HepG2 (cell line): ENCODE measurements at regions not wholly inside any gene's neighbourhood (a gene's known extent, or its start where the extent isn't known, plus 50 kb on each side); places are given as distances from the start of the nearest gene placed in this dataset.

Experiments used
- ATAC-seq: fragments of 200-7000 bp; cut with Tn5 transposase; 3 replicates; pipeline ENCODE4 v1.9.1; 2020; ENCODE audit warnings: mild to moderate bottlenecking, moderate library complexity
- BruUV-seq: library from RNA; stranded (reverse); fragments of 400-500 nt; replicated peaks from 2 replicates; lab custom pipeline; 2021; lab: Mats Ljungman, UMichigan
- CTCF ChIA-PET: fragments of 300-600 bp; formaldehyde crosslinking; extraction: SDS; loops from one replicate; lab custom pipeline; 2021; ENCODE audit warnings: low total read pairs, inconsistent platforms, low intra/inter-chr PET ratio; lab: Yijun Ruan, JAX
- POLR2A ChIA-PET: fragments of 350-600 bp; sonication (Branson Sonifier 250); formaldehyde crosslinking; loops from one replicate; lab custom pipeline; 2020; ENCODE audit warnings: antibody characterized with exemption, inconsistent platforms; lab: Yijun Ruan, JAX
- DNase-seq: peaks from one replicate; pipeline ENCODE4 v3.0.0-alpha.2; 2015; ENCODE audit warnings: low spot score
- FAIRE-seq: peaks from 3 replicates; lab custom pipeline; 2011; peaks lifted over from hg19 to GRCh38; lab: Jason Lieb, UNC
- H2AFZ ChIP-seq: one replicate; pipeline ENCODE4 v1.6.1; 2011; ENCODE audit warnings: low read length, inconsistent platforms
- H3K27ac ChIP-seq: fragments of 300-600 bp; 3 replicates; pipeline ENCODE4 v1.8.0; 2011; ENCODE audit warnings: mixed run types, mild to moderate bottlenecking, mixed read lengths, low read length, inconsistent platforms; ENCODE audit not compliant: insufficient read depth; ENCODE audit errors: extremely low read length
- H3K27me3 ChIP-seq, 2 experiments: fragments of 200-600 bp in 1 of 2; 2 replicates in 1 of 2; 3 replicates in 1 of 2; pipeline versions ENCODE4 v1.6.0 to v1.8.0; 2011; ENCODE audit warnings: low read length in 2 of 2, mild to moderate bottlenecking in 2 of 2, moderate library complexity in 2 of 2, inconsistent platforms in 1 of 2; ENCODE audit not compliant: insufficient read depth in 2 of 2, control insufficient read depth in 1 of 2
- H3K36me3 ChIP-seq, 2 experiments: fragments of 200-600 bp in 1 of 2; replicated peaks in 1 of 2; 2 replicates in 1 of 2; 3 replicates in 1 of 2; pipeline versions ENCODE4 v1.5.1 to v1.8.0; 2011; ENCODE audit warnings: low read length in 2 of 2, inconsistent platforms in 1 of 2; ENCODE audit not compliant: insufficient read depth in 2 of 2, control insufficient read depth in 1 of 2
- H3K4me1 ChIP-seq: 2 replicates; pipeline ENCODE4 v1.5.1; 2012; ENCODE audit warnings: low read length, inconsistent platforms; ENCODE audit not compliant: insufficient read depth
- H3K4me2 ChIP-seq: 2 replicates; pipeline ENCODE4 v1.6.0; 2011; ENCODE audit warnings: low read depth, low read length, inconsistent platforms
- H3K4me3 ChIP-seq, 3 experiments: fragments of 200-600 bp in 1 of 3; sonication (generic), shearing (Covaris generic) in 1 of 3; replicated peaks in 1 of 3; 2 replicates each; pipeline ENCODE4 v1.5.1; 2011 to 2016; ENCODE audit warnings: low read length in 3 of 3, inconsistent platforms in 2 of 3, low read depth in 2 of 3, mild to moderate bottlenecking in 2 of 3, control low read depth in 1 of 3, mixed read lengths in 1 of 3; ENCODE audit not compliant: insufficient read depth in 1 of 3
- H3K79me2 ChIP-seq: one replicate; pipeline ENCODE4 v1.6.1; 2011; ENCODE audit warnings: low read length, inconsistent platforms; ENCODE audit not compliant: insufficient read depth
- H3K9ac ChIP-seq: 2 replicates; pipeline ENCODE4 v1.6.0; 2011; ENCODE audit warnings: mild to moderate bottlenecking, low read depth, low read length, inconsistent platforms; ENCODE audit not compliant: insufficient read depth
- H3K9me3 ChIP-seq: 2 replicates; pipeline ENCODE4 v1.5.1; 2012; ENCODE audit warnings: mild to moderate bottlenecking, low read length
- H4K20me1 ChIP-seq: 2 replicates; pipeline ENCODE4 v1.6.0; 2011; ENCODE audit warnings: inconsistent platforms, mild to moderate bottlenecking, low read length, moderate library complexity; ENCODE audit not compliant: insufficient read depth
- AHR ChIP-seq: IDR thresholded peaks from 2 replicates; pipeline ENCODE4 v1.6.1; 2018; ENCODE audit warnings: missing genetic modification reagents, missing compliant biosample characterization
- ATF1 ChIP-seq: IDR thresholded peaks from 2 replicates; pipeline ENCODE4 v1.6.1; 2016; ENCODE audit warnings: mild to moderate bottlenecking, control low read depth
- BHLHE40 ChIP-seq: IDR thresholded peaks from 2 replicates; pipeline ENCODE4 v1.6.1; 2011; ENCODE audit warnings: low read length, improper control_type of control experiment
- CBX1 ChIP-seq: IDR thresholded peaks from one replicate; pipeline ENCODE4 v1.6.1; 2016; ENCODE audit warnings: antibody characterized with exemption, low read depth
- HOXD1 ChIP-seq: sonication (generic); formaldehyde crosslinking; IDR thresholded peaks from 2 replicates; pipeline ENCODE4 v1.5.0; 2020; ENCODE audit warnings: missing genetic modification reagents
- KAT2B ChIP-seq: fragments of 150-350 bp; IDR thresholded peaks from 2 replicates; pipeline ENCODE4 v1.6.1; 2014; ENCODE audit warnings: low read depth, low read length, borderline replicate concordance
- NAIF1 ChIP-seq: sonication (generic); formaldehyde crosslinking; IDR thresholded peaks from 2 replicates; pipeline ENCODE4 v1.5.0; 2020; ENCODE audit warnings: mild to moderate bottlenecking, missing genetic modification reagents, borderline replicate concordance
- NKX3-1 ChIP-seq: sonication (generic); formaldehyde crosslinking; IDR thresholded peaks from 2 replicates; pipeline ENCODE4 v1.5.0; 2020; ENCODE audit warnings: missing genetic modification reagents
- POLR2AphosphoS2 ChIP-seq: IDR thresholded peaks from 2 replicates; pipeline ENCODE4 v1.6.1; 2011; ENCODE audit warnings: low read depth, low read length, improper control_type of control experiment
- RBAK ChIP-seq: sonication (generic); formaldehyde crosslinking; IDR thresholded peaks from 2 replicates; pipeline ENCODE4 v1.5.1; 2020; ENCODE audit warnings: mild to moderate bottlenecking, missing genetic modification reagents
- SMAD9 ChIP-seq: sonication (generic); formaldehyde crosslinking; IDR thresholded peaks from 2 replicates; pipeline ENCODE4 v1.5.1; 2020; ENCODE audit warnings: mild to moderate bottlenecking, missing genetic modification reagents
- SNRNP70 ChIP-seq: fragments of 200-400 bp; formaldehyde crosslinking; IDR thresholded peaks from 2 replicates; pipeline ENCODE4 v1.6.1; 2017; ENCODE audit warnings: mild to moderate bottlenecking, low read depth, low read length, moderate library complexity
- ZMYM4 ChIP-seq: sonication (generic); formaldehyde crosslinking; IDR thresholded peaks from 2 replicates; pipeline ENCODE4 v1.8.1; 2023; ENCODE audit warnings: mild to moderate bottlenecking, missing genetic modification reagents
- ZNF430 ChIP-seq: sonication (generic); formaldehyde crosslinking; IDR thresholded peaks from 2 replicates; pipeline ENCODE4 v1.9.0; 2021; ENCODE audit warnings: mild to moderate bottlenecking, missing genetic modification reagents
- ZNF569 ChIP-seq: sonication (generic); formaldehyde crosslinking; IDR thresholded peaks from 2 replicates; pipeline ENCODE4 v1.5.0; 2020; ENCODE audit warnings: mild to moderate bottlenecking, missing genetic modification reagents, moderate library complexity, borderline replicate concordance
- ZNF652 ChIP-seq: IDR thresholded peaks from 2 replicates; pipeline ENCODE4 v1.6.1; 2016; ENCODE audit warnings: low read depth, borderline replicate concordance
- WGBS: methylation state at CpG from one replicate; pipeline ENCODE4 v1.1.6; 2017; ENCODE audit warnings: low lambda C conversion rate; 5-methylcytosine and 5-hydroxymethylcytosine counted together
- in situ Hi-C: cut with HindIII; loops from 2 replicates; pipeline ENCODE4 v1.10.0; 2017; ENCODE audit warnings: low pct_unique_long_range_greater_than_20kb; ENCODE audit not compliant: extremely low pct_ligation_motif_present
- intact Hi-C: fragments of 100-400 bp; cut with micrococcal nuclease; formaldehyde crosslinking; loops from one replicate; pipeline ENCODE4 v1.10.0; 2022; ENCODE audit not compliant: unreplicated experiment
- TF ChIP-seq, protein P1 (sequence below): sonication (generic); formaldehyde crosslinking; IDR thresholded peaks from 2 replicates; pipeline ENCODE4 v1.4.0; 2020; ENCODE audit warnings: missing genetic modification reagents

DNA sequence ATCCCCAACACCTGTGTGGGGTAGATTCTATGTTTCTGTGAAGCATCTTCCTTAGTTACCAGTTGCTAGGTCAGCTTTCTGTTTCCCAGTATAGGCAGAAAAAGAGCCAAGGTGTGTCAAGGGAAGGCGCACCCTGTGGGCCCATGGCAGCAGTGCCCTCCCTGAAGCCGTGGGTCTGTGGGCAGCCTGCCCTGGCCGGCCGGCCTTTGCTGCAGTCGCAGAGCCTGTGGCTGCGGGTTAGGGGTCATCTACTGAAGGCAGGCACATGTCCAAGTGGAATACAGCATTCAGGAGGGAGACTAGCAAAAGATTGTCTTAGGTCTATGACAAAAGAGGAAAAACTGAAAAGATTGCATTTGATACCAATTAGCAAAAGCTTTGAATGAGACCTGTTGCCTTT is 214.0 kb downstream of the IRS2 start:
- 59% methylated on average over 6 of the region's 6 CpGs for whole genome bisulfite sequencing
- intact Hi-C loops: no loop called here
- POLR2A ChIA-PET: no interaction called here
- BruUV-seq: no TSS peak
- no peaks in the 10 kb centered on the region for H3K27me3 ChIP-seq
- no peak overlapping the region for H3K4me2 ChIP-seq
- no peak overlapping the region for H3K4me3 ChIP-seq
- H2AFZ ChIP-seq: no peak overlapping the region
- no peak for FAIRE-seq
- no peak for DNase-seq
- no peaks in the 10 kb centered on the region for H3K79me2 ChIP-seq
- H3K9ac ChIP-seq: no peak overlapping the region
- no peak overlapping the region for H3K27ac ChIP-seq
- H3K9me3 ChIP-seq: no peaks in the 10 kb centered on the region
- TF ChIP-seq SNRNP70 (no peak), ATF1 (no peak), SMAD9 (CRISPR knock-in tag) (no peak), CBX1 (no peak), ZNF430 (CRISPR knock-in tag) (no peak), HOXD1 (no peak), ZNF652 (CRISPR knock-in tag) (no peak), ZNF569 (CRISPR knock-in tag) (no peak), AHR (CRISPR knock-in tag) (no peak), NKX3-1 (CRISPR knock-in tag) (no peak), ZMYM4 (CRISPR knock-in tag) (no peak), POLR2AphosphoS2 (no peak), NAIF1 (CRISPR knock-in tag) (no peak), BHLHE40 (no peak), RBAK (CRISPR knock-in tag) (no peak), KAT2B (no peak)
- TF ChIP-seq, protein P1, sequence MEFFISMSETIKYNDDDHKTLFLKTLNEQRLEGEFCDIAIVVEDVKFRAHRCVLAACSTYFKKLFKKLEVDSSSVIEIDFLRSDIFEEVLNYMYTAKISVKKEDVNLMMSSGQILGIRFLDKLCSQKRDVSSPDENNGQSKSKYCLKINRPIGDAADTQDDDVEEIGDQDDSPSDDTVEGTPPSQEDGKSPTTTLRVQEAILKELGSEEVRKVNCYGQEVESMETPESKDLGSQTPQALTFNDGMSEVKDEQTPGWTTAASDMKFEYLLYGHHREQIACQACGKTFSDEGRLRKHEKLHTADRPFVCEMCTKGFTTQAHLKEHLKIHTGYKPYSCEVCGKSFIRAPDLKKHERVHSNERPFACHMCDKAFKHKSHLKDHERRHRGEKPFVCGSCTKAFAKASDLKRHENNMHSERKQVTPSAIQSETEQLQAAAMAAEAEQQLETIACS (CRISPR knock-in tag): no peak
- H3K36me3 ChIP-seq: no peaks in the 10 kb centered on the region
- no peaks in the 10 kb centered on the region for H4K20me1 ChIP-seq
- in situ Hi-C loops: no loop called here
- CTCF ChIA-PET: no interaction called here
- H3K4me1 ChIP-seq: peaks cover 37% of the 10 kb centered on the region
- no peak for ATAC-seq
